ENCODE measurements at regions not wholly inside any gene's neighbourhood (a gene's known extent, or its start where the extent isn't known, plus 50 kb on each side); places are given as distances from the start of the nearest gene placed in this dataset.

- no peak for DNase-seq
- Histone ChIP-seq H3K36me3 (no peaks in the 10 kb centered on the region), H3K4me3 (no peak overlapping the region), H3K4me1 (ENCODE audit: insufficient read depth) (no peaks in the 10 kb centered on the region), H3K27me3 (no peaks in the 10 kb centered on the region), H3K27ac (no peak overlapping the region), H3K9me3 (no peaks in the 10 kb centered on the region)
- intact Hi-C loops (cut with DNase I): no loop called here
- TF ChIP-seq EP300 (IDR thresholded peaks at IDR 0.05) (no peak), CTCF (IDR thresholded peaks at IDR 0.05) (no peak), POLR2A (IDR thresholded peaks at IDR 0.05) (no peak)
Observed at GRCh38 chr16:13816701-13817100, 103.3 kb upstream of the ERCC4 start.

GRCh38 chr16:13823501-13823900 is 96.5 kb upstream of the ERCC4 start:
- WGBS, 3 donors: 78 to 82% (median 80%) methylated on average over 6 of the region's 6 CpGs
- Histone ChIP-seq H3K36me3 (no peaks in the 10 kb centered on the region), H3K4me1 (ENCODE audit: insufficient read depth) (no peaks in the 10 kb centered on the region), H3K27ac (no peak overlapping the region), H3K4me3 (no peak overlapping the region), H3K27me3 (no peaks in the 10 kb centered on the region), H3K9me3 (no peaks in the 10 kb centered on the region)
- TF ChIP-seq EP300 (IDR thresholded peaks at IDR 0.05): no peak
- no peak for TF ChIP-seq CTCF (IDR thresholded peaks at IDR 0.05)
- no peak for TF ChIP-seq POLR2A (IDR thresholded peaks at IDR 0.05)
- intact Hi-C loops (cut with DNase I): no loop called here
- DNase-seq: no peak

- Histone ChIP-seq H3K4me1 (ENCODE audit: insufficient read depth) (no peaks in the 10 kb centered on the region), H3K36me3 (no peaks in the 10 kb centered on the region), H3K27me3 (no peaks in the 10 kb centered on the region), H3K4me3 (no peak overlapping the region), H3K27ac (no peak overlapping the region), H3K9me3 (no peaks in the 10 kb centered on the region)
- intact Hi-C loops (cut with DNase I): no loop called here
- no peak for DNase-seq
- 71 to 78% (median 74%) methylated on average over 7 of the region's 7 CpGs for WGBS, 3 donors
- no peak for TF ChIP-seq POLR2A (IDR thresholded peaks at IDR 0.05)
- no peak for TF ChIP-seq EP300 (IDR thresholded peaks at IDR 0.05)
- TF ChIP-seq CTCF (IDR thresholded peaks at IDR 0.05): no peak
Observed at GRCh38 chr16:13829697-13830299, 90.2 kb upstream of the ERCC4 start.

- TF ChIP-seq POLR2A (IDR thresholded peaks at IDR 0.05) (no peak), EP300 (IDR thresholded peaks at IDR 0.05) (no peak), CTCF (IDR thresholded peaks at IDR 0.05) (no peak)
- Histone ChIP-seq H3K36me3 (no peaks in the 10 kb centered on the region), H3K4me1 (ENCODE audit: insufficient read depth) (no peaks in the 10 kb centered on the region), H3K9me3 (no peaks in the 10 kb centered on the region), H3K27ac (no peak overlapping the region), H3K4me3 (no peak overlapping the region), H3K27me3 (no peaks in the 10 kb centered on the region)
- 52 to 58% (median 56%) methylated on average over 2 of the region's 2 CpGs for WGBS, 3 donors
- intact Hi-C loops (cut with DNase I): no loop called here
- DNase-seq: no peak
Observed at GRCh38 chr16:13833515-13833914, 86.4 kb upstream of the ERCC4 start.
